Osteoblast (primary cell): ENCODE measurements at regions not wholly inside any gene's neighbourhood (a gene's known extent, or its start where the extent isn't known, plus 50 kb on each side); places are given as distances from the start of the nearest gene placed in this dataset.

Experiments
- DNase-seq: peaks from one replicate; pipeline ENCODE4 v3.0.0; 2011; ENCODE audit warnings: low spot score, mixed read lengths; ENCODE audit not compliant: insufficient read length; ENCODE audit errors: missing footprints
- H2AFZ ChIP-seq: 2 replicates; pipeline ENCODE4 v1.6.0; 2011; ENCODE audit warnings: mild to moderate bottlenecking, low read length
- H3K27ac ChIP-seq: 2 replicates; pipeline ENCODE4 v1.5.1; 2011; ENCODE audit warnings: mild to moderate bottlenecking, low read depth, low read length, moderate library complexity
- H3K27me3 ChIP-seq: 2 replicates; pipeline ENCODE4 v1.6.0; 2012; ENCODE audit warnings: mild to moderate bottlenecking, control low read depth, inconsistent platforms, low read length, moderate library complexity; ENCODE audit not compliant: insufficient read depth
- H3K36me3 ChIP-seq: 2 replicates; pipeline ENCODE4 v1.5.1; 2011; ENCODE audit warnings: mild to moderate bottlenecking, low read length, control low read depth, moderate library complexity; ENCODE audit not compliant: insufficient read depth
- H3K4me1 ChIP-seq: 2 replicates; pipeline ENCODE4 v1.5.1; 2011; ENCODE audit warnings: mild to moderate bottlenecking, low read length, control low read depth, moderate library complexity; ENCODE audit not compliant: insufficient read depth
- H3K4me2 ChIP-seq: 2 replicates; pipeline ENCODE4 v1.6.0; 2011; ENCODE audit warnings: mild to moderate bottlenecking, low read length; ENCODE audit not compliant: insufficient read depth
- H3K4me3 ChIP-seq: fragments of 200-600 bp; sonication (generic); 3 replicates; pipeline ENCODE4 v1.5.1; 2012; ENCODE audit warnings: mild to moderate bottlenecking, low read length, inconsistent platforms; ENCODE audit not compliant: insufficient read depth
- H3K79me2 ChIP-seq: 2 replicates; pipeline ENCODE4 v1.6.0; 2012; ENCODE audit warnings: mild to moderate bottlenecking, low read length, control low read depth, inconsistent platforms; ENCODE audit not compliant: insufficient read depth
- H3K9me3 ChIP-seq: 2 replicates; pipeline ENCODE4 v1.5.1; 2011; ENCODE audit warnings: low read depth, low read length, control low read depth
- H4K20me1 ChIP-seq: 2 replicates; pipeline ENCODE4 v1.6.0; 2012; ENCODE audit warnings: mild to moderate bottlenecking, low read length, control low read depth; ENCODE audit not compliant: insufficient read depth
- CTCF ChIP-seq: IDR thresholded peaks from 2 replicates; pipeline ENCODE4 v1.5.1; 2011; ENCODE audit warnings: mild to moderate bottlenecking, low read depth, low read length, moderate library complexity; ENCODE audit errors: extremely low read depth

DNA sequence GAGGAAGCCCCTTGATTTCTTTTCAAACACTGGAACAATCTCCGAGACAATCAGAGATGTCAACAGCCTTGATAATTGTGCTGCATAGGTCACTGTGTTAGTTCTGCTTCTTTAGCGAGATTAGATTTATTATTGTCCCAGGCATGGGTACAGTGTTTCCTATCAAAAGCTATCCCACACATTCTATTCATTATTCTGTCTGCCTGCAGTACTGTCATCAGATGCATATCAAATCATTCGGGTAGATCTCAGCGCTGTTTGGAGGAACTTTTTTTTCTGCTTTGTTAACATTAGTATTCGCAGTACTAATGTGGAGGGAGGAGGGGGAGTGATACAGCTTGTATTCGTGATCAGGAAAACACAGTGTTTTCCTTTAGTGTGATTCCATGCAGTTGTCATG lies 208.0 kb downstream of the C11orf91 start:
- H3K4me2 ChIP-seq: no peak overlapping the region
- H3K4me1 ChIP-seq: no peaks in the 10 kb centered on the region
- no peak overlapping the region for H3K4me3 ChIP-seq
- no peak overlapping the region for H3K27ac ChIP-seq
- H3K36me3 ChIP-seq: no peaks in the 10 kb centered on the region
- H3K27me3 ChIP-seq: no peaks in the 10 kb centered on the region
- no peak for DNase-seq
- no peak for TF ChIP-seq CTCF
- H2AFZ ChIP-seq: no peak overlapping the region
- peaks cover 20% of the 10 kb centered on the region for H3K79me2 ChIP-seq
- H3K9me3 ChIP-seq: no peaks in the 10 kb centered on the region
- peaks cover 31% of the 10 kb centered on the region for H4K20me1 ChIP-seq

- no peak overlapping the region for H3K4me2 ChIP-seq
- no peak for TF ChIP-seq CTCF
- H3K36me3 ChIP-seq: no peaks in the 10 kb centered on the region
- no peaks in the 10 kb centered on the region for H3K9me3 ChIP-seq
- DNase-seq: no peak
- H4K20me1 ChIP-seq: peaks cover 27% of the 10 kb centered on the region
- no peak overlapping the region for H3K27ac ChIP-seq
- no peaks in the 10 kb centered on the region for H3K27me3 ChIP-seq
- H3K4me1 ChIP-seq: no peaks in the 10 kb centered on the region
- no peak overlapping the region for H2AFZ ChIP-seq
- peaks cover 19% of the 10 kb centered on the region for H3K79me2 ChIP-seq
- no peak overlapping the region for H3K4me3 ChIP-seq
Observed at GRCh38 chr11:33490842-33491370, 209.7 kb downstream of the C11orf91 start.

GRCh38 chr11:33488971-33489370 lies 211.7 kb downstream of the C11orf91 start:
- H4K20me1 ChIP-seq: peaks cover 24% of the 10 kb centered on the region
- peaks cover 24% of the 10 kb centered on the region for H3K79me2 ChIP-seq
- no peaks in the 10 kb centered on the region for H3K36me3 ChIP-seq
- H3K4me2 ChIP-seq: no peak overlapping the region
- TF ChIP-seq CTCF: no peak
- no peak for DNase-seq
- no peak overlapping the region for H3K27ac ChIP-seq
- no peaks in the 10 kb centered on the region for H3K27me3 ChIP-seq
- no peaks in the 10 kb centered on the region for H3K4me1 ChIP-seq
- H3K9me3 ChIP-seq: no peaks in the 10 kb centered on the region
- no peak overlapping the region for H2AFZ ChIP-seq
- H3K4me3 ChIP-seq: no peak overlapping the region

GRCh38 chr11:33480626-33481025 lies 220.0 kb downstream of the C11orf91 start:
- H3K9me3 ChIP-seq: no peaks in the 10 kb centered on the region
- no peak overlapping the region for H3K27ac ChIP-seq
- no peak overlapping the region for H3K4me3 ChIP-seq
- H2AFZ ChIP-seq: no peak overlapping the region
- H3K4me1 ChIP-seq: no peaks in the 10 kb centered on the region
- no peaks in the 10 kb centered on the region for H3K36me3 ChIP-seq
- H4K20me1 ChIP-seq: peaks cover 16% of the 10 kb centered on the region
- no peaks in the 10 kb centered on the region for H3K27me3 ChIP-seq
- DNase-seq: no peak
- peaks cover 32% of the 10 kb centered on the region for H3K79me2 ChIP-seq
- TF ChIP-seq CTCF: no peak
- no peak overlapping the region for H3K4me2 ChIP-seq
